HG02943 (cell line): ENCODE measurements at regions not wholly inside any gene's neighbourhood (a gene's known extent, or its start where the extent isn't known, plus 50 kb on each side); places are given as distances from the start of the nearest gene placed in this dataset.

Experiments
- ATAC-seq: cut with Tn5 transposase; IDR thresholded peaks from one replicate; pipeline ENCODE4 v1.9.1; 2021; ENCODE audit warnings: mild to moderate bottlenecking, low read depth, moderate library complexity; ENCODE audit not compliant: unreplicated experiment

DNA sequence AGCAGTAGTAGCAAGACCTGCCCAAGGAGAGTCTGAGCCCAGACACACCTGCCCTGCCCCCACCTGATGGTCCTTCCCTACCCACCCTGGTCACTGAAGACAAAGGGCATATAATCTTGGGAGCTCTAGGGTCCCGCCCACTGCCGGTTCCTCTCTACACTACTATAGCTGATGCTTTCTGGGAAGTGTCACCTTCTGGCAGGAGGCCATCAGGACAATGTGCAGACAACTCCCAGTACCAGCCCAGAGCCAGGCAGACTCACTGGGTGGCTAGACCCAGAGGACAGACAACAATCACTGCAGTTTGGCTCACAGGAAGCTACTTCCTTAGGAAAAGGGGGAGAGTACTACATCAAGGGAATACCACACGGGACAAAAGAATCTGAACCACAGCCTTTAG, 312.7 kb downstream of the SPRY1 start:
- ATAC-seq, result no peak

DNA sequence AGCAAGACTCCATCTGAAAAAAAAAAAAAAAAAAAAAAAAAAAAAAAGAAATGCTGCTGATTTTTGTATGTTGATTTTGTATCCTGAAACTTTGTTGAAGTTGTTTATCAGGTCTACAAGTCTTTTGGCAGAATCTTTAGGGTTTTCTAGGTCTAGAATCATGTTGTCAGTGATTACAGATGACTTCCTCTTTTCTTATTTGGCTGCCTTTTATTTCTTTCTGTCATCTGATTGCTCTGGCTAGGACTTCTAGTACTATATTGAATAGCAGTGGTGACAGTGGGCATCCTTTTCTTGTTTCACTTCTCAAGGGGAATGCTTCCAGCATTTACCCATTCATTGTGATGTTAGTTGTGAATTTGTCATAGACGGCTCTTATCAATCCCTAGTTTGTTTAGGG, 334.4 kb downstream of the SPRY1 start:
- no peak for ATAC-seq

DNA sequence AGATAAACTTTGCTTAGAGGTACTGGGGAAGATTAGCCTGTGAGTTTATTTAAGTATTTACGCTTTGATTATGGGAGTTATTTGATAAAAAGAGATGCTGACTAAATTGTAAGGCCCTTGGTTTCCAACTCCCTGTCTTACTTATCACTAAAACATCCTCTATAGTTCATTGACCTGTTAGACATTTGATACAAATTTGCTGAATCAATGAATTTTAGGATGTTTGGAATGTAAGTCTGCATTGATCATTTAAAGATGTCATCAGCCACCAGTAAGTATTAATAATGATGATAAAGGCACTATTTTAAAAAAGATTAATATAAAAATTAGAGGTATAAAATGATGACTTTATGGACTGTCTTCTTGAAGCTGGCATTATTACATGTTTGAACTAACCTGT, 340.6 kb downstream of the SPRY1 start:
- no peak for ATAC-seq

DNA sequence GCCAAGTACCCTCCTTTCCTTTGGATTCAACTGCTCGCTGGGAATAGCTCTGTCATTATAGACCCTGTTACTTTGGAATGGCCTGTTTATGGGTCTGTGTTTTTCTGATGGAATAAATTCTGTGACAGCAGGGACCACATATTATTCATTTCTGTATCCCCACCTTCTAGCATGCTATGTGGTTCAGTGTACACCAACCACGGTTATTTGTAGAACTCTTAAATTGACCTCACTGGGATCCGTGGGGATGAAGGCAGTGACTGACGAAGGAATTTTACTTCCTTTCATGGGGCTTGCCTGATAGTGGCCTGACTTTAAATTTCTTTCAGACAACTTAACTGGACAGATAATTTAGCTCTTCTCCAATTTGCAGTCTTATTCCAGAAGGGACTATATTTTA, 343.2 kb downstream of the SPRY1 start:
- no peak for ATAC-seq

DNA sequence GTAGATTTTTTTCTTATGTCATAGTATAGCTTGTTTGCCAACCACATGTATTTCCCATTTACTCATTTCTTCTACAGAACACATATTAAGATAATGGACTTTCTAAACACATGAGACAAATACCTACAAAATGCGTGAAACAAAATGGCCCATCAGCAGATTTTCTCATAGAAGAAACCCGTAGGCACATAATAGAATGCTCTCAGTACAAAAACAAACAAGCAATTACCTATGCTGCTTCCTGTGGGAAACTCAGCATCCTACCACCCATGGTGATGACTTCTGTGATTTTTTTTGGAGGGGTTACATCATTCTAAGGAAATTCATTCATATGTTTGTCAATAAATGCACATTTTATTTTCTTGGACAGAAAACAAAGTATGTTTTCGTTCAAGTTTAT, 343.6 kb downstream of the SPRY1 start:
- ATAC-seq, result no peak

DNA sequence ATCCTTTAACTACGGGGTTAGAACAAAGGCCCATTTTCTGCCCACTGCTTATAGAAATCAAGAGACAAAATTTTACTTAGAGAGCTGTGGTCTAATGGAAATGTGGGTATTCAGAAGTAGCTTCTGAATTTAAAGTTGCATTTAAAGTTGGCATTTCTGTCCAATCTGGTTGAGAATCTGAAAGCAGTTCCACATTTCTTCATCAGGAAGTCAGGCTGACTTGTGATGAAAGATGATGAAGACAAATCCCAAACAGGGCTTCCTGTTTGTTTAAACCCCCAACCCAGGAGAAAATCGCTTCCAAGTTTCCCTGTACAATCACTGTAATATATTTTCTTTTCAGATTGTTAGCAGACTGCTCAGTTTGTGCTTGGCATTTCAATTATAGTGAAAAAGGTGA, 345.3 kb downstream of the SPRY1 start:
- ATAC-seq, result no peak

DNA sequence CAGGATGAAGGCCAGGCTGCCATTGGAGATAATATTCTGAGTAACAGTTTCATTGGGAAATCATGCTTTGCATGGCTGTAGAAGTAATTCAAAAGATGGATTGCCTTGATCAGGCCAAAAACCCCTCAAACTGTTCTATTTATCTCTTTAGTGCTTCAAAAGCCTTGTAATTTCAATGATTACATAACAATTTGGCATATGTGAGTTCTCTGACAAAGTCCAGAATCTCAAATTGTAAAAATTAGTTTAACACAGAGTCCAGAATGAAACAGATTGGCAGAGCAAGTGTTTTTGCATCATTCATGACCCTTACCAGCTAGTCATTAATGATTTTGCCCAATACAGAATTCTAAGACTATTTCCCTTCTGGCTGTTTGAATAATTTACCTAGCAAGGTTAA, 347.3 kb downstream of the SPRY1 start:
- ATAC-seq, result no peak

DNA sequence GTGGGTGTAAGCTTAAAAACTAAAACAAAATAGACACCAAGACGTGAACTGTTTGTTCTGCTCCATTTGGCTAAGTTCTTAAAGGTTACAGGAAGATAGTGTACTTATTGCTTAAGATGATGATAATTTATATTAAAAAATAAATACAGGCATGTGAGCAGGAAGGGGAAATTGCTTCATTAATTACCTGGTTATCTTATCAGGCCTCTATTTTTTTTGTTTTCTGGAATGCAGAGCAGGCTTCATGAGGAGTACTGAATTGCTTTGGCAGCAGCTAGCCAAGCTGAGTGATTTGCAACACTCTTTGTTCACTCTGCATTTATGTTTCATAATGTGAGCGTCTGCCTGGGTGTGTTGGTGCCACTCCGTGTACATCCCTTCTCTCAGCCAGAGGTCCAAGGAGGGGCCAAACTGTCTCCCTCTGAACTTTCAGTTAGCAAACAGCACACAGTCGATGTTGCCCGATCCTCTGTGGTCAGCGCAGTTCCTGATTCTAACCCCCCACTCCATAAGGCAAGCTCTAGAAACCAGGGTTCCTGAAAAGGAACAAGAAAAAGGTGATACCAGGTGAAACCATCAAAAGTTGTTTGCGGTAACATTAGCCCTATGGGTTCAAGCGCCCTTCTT, 348.2 kb downstream of the SPRY1 start:
- no peak for ATAC-seq

DNA sequence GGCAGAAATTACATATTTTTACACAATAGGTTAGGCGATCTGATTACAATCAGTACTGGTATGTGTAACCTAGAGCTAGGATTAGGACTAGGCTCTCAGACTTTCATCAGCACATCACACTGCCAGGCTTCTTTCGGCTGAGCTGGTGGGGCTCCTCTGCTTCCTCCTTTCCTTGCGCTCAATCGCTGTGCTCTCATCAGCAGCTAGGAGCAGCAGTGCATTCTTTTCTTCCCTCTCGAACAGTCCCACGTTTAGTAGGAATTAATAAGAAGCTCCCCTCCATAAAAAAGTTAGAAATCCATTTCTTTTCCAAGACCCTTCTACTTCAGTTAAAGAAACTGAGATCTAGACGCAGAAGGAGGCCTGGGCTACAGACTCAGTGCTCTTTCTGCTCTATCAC, 350.4 kb downstream of the SPRY1 start:
- no peak for ATAC-seq

DNA sequence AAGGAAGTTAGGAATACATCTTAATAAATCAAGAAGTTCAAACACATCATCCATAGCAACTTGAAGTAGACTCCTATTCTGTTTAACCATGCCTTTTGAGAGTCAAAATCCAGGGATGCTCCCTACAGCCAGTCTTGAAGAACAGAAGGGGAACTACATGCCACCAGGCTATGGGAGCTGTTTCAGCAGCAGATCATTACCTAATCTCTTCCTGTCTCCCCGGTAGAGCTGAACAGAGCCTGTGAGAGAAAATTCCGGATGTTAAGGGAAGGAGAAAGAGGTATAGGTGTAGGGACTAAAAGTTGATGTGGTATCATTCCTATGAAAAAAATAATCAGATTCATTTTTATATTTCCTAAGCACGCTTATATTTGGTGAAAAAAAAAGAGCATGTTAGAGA, 352.2 kb downstream of the SPRY1 start:
- no peak for ATAC-seq

DNA sequence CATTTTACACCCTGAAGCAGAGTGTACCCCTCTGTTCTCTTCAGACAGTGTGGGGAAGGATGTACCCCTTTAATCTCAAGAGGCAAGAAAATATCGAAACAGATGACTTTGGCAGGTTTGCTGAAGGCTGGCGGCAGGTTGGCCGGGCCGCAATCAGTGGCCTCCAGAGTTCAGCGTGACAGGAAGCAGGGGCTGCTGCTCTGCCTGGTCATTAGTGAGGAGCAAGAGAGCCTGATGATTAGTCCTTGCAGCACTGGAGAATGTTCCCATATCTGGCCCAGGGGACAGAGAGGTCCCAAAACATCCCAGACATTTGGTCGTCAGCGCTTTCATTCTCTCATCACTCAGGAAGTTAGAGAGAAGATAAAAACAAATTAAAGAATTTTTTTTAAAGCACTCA, 352.8 kb downstream of the SPRY1 start:
- ATAC-seq, result no peak

DNA sequence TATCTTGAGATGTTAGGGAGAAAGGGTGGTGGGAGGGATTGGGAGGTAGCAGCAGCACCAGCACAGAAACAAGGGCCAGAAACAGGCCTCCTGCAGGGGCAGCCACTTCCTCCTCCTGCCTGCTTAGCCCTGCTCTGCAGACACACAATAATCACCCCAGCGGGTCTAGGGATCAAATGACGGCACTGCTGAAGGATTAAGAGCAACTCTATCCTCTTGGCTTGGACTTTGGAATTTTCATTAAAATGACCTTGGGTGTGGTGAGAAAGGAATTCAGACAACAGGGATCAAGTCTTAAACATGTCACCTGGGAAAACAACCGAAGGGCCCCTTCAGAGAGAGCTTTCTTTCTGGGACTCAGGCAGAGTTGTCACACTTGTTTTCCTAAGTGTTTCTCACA, 353.4 kb downstream of the SPRY1 start:
- ATAC-seq, result no peak

DNA sequence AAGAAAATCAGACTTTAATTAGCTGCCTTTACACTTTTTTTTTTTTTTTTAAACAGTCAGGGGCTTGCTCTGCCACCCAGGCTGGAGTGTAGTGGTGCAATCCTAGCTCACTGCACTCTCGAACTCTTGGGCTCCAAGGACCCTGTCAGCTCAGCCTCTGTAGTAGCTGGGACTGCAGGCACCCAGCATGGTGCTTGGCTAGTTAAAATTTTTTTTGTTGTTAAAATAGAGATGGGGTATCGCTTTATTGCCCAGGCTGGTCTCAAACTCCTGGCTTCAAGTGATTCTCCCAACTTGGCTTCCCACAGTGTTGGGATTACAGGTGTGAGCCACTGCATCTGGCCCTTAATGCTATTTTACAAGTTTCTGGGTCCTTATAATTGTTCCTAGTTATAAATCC, 359.1 kb downstream of the SPRY1 start:
- ATAC-seq, result no peak

DNA sequence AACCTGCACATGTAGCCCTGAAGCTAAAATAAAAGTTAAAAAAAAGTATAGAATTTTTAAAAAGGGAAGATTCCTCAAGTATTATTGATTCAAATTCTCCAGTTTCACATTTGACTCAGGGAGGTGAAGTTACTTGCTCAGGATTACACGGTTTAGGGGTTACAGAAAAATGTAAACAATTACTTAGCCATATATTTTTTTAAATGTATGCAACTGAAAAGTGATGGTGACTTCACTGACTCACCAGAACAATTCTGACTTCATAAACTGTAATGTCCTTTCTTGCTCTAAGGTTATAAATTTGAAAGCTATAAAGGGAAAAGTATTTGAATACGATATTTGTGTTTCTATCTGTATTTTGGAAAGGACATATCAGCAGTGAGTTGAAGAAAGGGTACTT, 371.2 kb downstream of the SPRY1 start:
- ATAC-seq, result no peak

DNA sequence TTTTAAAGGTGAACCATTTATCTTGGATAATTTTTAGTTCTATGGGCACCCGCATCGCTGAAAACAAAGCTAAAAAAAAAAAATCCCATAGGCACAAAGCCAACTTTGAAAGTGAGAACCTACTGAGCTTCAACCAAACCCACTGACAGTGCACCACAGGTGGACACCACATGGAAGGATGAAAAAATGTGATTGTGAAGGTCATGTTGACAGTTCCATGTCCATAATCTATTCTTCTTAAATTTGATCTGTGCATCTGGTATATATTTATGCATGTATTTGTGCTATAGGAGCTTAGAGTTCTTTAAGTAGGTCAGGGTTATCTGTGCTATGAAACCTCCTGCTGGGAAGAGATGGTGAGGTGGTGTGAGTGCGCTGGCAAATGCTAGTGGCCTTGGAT, 374.3 kb downstream of the SPRY1 start:
- no peak for ATAC-seq

DNA sequence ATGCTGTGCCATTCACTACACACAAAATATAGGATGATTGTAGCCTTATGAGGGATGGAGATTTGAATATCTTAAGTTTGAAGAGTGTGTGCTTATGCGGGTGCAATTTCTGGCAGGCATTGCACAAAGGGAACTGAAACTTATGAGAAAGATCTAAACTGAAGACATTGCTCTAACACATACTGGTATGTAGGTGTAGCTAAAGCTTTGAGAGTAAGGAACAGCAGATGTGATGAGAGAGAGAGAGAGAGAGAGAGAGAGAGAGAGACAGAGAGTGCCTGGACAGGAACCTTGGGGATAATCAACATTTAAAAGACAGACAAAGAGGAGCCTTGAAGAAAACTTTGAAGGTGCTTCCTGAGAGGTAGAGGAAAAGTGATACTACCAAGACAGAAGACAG, 379.7 kb downstream of the SPRY1 start:
- peak; percentile 99 for ATAC-seq

DNA sequence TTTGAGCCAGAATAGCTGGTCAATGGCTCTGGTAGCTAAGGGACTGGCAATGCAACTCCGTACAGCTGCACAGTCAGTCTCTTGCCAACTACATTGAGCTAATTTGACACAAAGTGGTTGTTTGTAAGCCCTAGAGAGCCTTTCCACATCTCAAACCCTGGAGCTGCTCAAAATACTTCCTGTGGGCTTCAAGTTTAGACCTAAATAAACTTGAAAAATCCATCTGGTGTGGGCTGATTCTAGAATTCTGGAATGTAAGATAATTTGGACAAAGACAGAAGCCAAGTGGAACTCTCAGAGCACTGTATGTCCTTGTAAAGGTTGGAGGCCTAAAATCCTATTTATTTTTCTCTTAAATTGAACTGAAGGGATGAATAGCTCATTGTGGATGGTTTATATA, 380.8 kb downstream of the SPRY1 start:
- no peak for ATAC-seq

DNA sequence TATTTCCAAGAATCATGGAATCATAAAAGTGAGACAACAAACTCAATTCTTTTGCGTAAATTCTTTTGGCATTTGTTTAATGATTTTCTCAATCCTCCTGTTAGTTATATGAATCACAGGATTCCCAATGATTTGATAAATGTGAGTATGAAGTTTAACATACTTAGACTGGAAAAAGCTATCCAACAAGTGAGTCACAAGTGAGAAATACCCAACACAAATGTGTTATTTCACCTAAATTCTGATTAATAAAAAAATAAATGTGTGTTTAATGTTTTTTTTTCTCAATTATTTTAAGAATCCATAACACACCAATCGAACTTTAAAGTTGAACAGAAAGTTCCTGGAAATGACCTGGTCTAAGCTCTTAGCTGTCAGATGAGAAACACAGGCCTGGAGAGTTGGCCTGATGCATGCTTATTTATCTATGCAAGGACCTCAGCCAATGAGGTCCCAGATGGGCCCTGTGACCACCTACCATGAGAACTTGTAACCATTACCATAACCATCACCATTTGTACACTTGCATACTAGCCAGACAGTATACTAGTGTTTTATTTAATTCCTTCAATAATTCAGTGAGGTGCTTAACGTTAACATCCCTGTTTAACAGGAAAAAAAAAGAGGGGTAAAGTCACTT, 386.7 kb downstream of the SPRY1 start:
- ATAC-seq, result no peak

DNA sequence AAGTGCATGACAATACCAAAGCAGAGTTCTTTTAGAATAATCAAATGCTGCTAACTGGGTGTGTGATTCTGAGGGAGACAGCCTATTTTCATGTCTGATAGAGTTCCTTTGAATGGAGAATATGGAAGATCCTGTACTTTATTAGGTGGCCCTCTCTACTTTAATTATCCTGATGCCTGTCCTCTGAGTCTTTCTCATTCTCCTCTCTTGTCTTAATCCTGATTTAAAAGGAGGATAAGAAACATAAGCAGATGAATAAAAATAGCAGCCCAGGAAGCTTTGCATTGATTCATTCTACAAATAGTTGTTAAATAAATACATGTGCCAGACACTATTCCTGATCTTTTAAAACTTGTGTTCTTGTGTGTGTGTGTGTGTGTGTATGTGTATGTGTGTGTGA, 387.3 kb downstream of the SPRY1 start:
- no peak for ATAC-seq

DNA sequence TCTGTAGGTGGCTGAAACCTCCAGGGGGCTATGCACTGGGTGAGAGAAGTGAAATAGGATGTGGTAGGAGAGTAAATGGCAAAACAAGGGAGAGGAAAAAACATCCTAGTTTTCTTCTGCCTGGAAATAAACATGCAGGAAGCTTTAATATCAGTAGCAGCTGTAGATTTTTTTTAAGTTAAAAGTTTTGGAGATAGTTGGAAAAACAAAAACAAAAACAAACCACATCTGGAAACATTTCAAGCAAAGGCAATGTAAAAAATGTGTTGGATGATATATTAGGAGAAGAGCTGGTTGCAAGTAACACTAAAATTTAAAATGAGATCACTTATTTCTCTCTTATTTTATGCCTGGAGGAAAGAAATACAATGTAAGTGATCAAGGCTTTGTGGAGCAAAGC, 388.0 kb downstream of the SPRY1 start:
- ATAC-seq, result no peak

DNA sequence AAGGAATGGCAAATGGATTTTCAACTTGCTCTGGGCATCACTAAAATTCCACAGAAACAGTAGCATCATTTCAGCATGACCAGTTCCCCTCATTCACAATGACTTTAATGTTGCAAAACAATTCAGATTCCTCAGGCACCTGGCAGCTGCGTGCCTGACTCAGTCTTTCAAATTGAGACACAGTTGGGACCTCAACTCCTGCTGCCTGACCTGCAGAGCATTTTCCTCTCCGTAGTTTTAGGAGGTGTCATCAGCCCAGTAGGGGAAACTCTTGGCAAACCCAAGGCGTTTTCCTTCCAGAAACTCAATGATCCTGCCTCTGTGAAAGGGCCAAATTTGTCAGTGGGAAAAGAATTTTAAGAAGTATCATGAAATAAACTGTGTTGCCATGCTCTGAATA, 388.9 kb downstream of the SPRY1 start:
- ATAC-seq, result no peak

DNA sequence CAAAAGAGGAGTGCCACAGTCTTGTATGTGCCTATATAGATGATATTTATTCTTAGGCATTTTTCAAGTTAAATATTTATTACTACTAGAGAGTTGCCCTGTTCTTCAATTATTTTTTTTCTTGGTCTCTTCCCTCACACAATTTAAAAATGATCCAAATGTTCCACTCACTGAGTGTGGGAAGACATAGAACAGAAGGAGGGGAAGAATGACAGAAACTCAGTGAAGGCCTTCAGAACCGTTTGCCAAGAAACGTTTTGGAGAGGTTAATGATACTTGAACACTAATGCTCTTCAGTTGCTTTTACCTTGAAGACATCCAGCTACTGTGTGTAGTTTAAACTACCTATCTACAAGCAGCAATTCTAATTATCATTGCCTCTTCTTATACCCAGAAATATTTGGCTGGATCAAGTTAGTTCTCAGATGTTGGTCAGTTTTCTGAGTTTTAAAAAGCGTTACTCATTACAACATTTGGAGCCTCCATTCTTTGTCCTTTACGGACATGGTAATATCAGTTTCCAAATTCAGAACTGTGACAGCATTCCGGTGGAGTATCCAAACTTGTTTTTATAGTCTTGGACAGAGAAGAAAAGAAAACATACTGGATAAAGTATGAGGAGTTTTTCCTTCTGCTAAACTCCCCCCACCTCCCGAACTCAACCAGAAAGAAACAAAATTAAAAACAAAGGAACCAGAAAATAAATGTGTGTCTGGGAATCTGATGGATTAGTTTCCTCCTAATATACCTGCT, 389.7 kb downstream of the SPRY1 start:
- ATAC-seq, result no peak
